ENCODE measurements at regions not wholly inside any gene's neighbourhood (a gene's known extent, or its start where the extent isn't known, plus 50 kb on each side); places are given as distances from the start of the nearest gene placed in this dataset.

DNA sequence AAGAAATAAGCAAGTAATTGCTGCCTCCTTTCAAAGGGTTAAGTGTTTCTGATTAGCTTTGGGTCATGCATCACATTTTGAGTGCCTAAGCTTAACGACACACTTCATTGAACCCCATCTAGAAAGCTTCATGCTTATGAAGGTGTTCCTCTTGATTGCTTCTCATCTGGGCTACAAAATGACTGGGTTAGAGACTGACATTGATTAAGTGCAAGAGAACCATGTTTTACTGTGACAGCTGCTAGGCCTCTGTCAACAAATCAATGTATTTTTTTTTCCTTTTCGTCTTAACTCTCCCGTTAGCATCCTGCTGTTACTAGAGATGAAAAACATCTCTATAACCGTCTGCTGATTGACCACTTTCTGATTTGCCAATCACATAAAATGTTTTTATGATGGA, 725.0 kb downstream of the TLE1 start:
- DNase-seq = no peak

DNA sequence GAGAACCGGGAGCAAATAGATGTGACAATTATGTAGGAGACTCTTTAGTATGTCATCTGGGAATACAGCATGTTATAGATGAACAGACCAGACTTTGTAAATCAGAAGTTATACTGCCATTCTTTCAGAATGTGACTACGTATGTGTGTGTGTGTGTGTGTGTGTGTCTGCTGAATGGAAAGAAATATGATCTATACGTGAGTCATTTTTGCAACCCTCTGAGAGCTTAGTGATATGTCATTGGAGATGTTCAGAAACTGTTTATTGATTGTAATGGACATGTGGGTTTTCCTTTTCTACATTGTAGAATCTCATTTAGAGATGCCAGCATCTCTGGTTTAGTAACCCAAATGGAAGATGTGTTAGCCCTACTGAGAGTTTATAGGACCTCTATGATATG, 731.5 kb downstream of the TLE1 start:
- no peak for DNase-seq

- no peak for DNase-seq
Observed at GRCh38 chr9:80954521-80954920, 734.8 kb downstream of the TLE1 start.

GRCh38 chr9:80952363-80952922, 736.9 kb downstream of the TLE1 start:
- no peak for DNase-seq

GRCh38 chr9:80951675-80952074, 737.7 kb downstream of the TLE1 start:
- DNase-seq = no peak

DNA sequence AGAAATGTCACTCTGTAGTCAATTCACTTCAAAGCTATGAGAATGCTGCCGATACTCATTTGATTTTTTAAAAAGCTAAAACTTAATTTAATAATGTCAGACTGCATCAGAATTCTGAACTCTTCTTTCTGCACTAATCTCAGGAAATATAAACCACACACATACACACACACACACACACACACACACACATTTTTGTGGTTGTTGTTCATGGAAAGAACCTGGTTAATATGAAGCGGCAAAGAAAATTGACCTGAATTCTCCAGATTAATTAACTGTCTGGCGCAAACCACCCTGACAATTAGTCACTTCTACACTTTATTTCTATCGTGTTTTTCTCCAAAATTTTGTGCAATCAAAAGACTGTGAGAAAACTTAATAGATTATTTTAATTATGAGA, 740.5 kb downstream of the TLE1 start:
- DNase-seq = no peak

- no peak for DNase-seq
Observed at GRCh38 chr9:80948066-80948465, 741.3 kb downstream of the TLE1 start.

- DNase-seq = no peak
Observed at GRCh38 chr9:80946496-80947170, 742.7 kb downstream of the TLE1 start.

DNA sequence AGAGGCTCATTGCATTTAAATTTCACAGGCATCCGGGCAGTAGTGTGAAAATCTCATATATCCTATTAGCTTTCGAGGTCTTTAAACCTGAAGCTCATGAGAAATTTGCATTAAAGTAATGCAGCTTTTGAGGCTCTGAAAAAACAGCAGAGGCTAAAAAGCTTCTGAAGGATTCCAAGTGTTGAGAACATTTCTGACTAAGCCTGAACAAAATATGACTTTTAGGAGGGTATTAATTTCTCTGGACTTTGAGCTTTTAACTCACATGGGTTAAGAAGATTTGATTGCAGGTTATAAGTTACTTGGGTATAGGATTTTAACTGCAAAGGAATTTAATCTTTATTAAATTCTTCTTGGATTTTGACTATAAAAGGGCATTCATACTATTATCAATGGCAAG, 743.9 kb downstream of the TLE1 start:
- no peak for DNase-seq

DNA sequence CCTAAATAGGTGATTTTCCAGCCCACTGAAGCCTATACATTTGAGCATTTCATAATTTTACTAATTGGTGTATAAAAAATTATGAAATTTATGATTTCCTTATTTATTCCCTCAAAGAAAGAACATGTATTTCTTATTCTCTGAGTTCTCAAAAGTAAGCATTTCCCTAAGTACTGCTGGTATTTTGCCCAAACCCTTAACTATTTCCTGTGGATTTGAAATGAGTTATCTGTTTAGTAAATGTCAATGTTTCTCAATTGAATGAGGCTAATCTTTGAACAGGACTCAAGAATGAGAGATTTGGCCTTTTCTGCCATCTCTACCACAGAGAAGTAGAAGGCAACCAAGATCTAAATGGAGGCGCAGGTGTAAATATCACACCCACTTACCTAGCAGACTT, 751.7 kb downstream of the TLE1 start:
- DNase-seq = no peak

DNA sequence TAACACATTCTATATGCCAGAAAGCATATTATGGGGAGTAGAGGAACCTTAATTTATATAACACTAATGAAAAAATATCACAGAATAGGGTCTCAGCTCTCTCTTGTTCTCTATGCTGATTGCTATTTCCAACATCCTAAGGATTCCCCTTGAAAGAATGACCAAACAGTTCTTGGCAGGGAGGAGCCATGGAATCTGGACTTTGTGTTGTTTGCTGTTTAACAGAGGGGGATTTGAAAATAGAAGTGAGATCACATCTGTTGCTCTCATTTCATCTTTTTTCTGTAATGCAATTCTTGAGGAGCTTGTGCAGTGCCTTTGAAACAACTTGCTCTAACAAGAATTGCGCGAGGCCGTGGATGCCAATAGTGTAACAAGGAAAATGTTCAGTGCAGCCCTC, 755.3 kb downstream of the TLE1 start:
- no peak for DNase-seq

DNA sequence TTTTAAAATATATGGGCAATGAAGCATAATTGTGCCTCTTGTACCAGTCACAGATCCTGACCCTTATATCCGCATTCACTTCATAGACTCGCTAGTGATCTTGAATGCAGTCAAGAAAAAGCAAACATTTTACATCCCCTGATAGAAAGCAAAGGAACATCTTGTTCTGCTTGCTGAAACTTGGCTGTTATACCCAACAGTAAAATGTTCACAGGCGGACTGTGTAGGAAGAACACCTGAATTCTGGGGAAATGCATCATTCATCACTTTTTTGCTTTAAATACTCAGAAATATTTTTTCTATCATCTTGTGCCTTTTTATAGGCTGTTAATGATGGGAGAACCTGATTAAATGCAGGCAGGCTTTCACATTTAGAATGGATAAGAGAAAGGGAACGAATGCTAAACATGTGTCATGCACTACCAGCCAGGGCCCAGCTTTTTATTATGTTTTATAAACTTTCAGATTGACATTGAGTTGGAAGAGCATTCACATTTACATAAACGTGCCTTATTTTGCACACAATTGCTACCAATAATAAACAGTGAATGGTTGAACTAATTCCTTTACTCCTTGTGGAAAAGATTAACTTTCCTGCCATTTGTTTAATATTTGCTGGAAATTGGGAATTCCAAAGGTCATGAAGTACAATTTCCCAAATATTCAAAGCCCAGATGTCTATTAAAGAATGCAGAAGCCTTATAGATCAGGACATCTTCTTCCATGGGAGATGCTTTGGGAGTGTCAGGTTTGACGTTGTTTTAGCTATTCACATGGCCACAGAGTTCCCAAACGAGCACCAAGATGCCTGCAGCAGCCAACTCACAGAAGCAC, 756.2 kb downstream of the TLE1 start:
- DNase-seq = no peak

GRCh38 chr9:80932181-80932580, 757.2 kb downstream of the TLE1 start:
- no peak for DNase-seq

- DNase-seq = no peak
Observed at GRCh38 chr9:80931163-80931562, 758.2 kb downstream of the TLE1 start.

DNA sequence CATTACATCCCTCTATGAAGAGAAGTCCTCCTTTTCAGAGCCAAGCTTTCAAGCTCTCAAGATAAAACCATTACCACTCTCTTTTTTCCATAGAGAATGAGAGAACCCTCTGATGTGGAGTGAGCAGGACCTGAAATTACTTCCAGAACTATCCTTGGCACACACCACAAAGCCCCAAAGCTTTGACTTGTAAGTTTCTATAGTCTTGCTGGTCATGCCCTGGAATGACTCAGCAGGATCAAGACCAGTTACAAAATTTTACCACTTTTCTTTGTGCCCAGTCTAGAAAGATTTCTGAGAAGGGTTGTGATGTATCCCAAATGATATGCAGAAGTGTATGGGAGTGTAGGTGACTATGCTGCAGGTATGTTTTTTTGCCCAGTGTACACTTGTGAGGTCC, 760.6 kb downstream of the TLE1 start:
- no peak for DNase-seq

GRCh38 chr9:80926611-80927010, 762.7 kb downstream of the TLE1 start:
- DNase-seq = no peak

DNA sequence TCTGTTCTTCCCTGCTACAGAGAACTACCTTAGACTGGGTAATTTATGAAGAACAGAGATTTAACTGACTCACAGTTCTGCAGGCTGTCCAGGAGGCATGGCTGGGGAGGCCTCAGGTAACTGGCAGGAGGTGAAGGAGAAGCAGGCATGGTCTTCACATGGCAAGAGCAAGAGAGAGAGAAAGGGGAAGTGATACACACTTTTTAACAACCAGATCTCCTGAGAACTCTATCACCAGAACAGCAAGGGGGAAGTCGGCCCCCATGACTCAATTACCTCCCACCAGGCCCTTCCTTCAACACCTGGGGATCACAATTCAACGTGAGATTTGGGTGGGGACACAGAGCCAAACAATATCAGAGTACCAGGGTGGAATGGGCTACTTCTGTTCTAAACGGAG, 766.8 kb downstream of the TLE1 start:
- no peak for DNase-seq

DNA sequence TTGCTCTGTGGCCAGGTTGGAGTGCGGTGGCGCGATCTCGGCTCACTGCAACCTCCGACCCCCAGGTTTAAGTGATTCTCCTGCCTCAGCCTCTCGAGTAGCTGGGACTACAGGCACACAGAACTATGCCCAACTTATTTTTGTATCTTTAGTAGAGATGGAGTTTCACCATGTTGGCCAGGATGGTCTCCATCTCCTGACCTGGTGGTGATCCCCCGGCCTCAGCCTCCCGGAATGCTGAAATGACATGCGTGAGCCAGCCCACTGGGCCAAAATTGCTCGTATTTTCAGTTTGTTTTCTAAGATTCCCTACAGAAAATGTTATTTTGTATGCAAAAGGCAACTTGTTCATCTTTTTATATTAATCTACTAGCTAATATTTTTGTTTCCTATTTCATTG, 782.6 kb downstream of the TLE1 start:
- DNase-seq = no peak

GRCh38 chr9:80899208-80899607, 790.1 kb downstream of the TLE1 start:
- no peak for DNase-seq

- DNase-seq = no peak
Observed at GRCh38 chr9:80893190-80893589, 796.2 kb downstream of the TLE1 start.

GRCh38 chr9:80892703-80893102, 796.6 kb downstream of the TLE1 start:
- DNase-seq = no peak

- DNase-seq = no peak
Observed at GRCh38 chr9:80890124-80890523, 799.2 kb downstream of the TLE1 start.

GRCh38 chr9:80885894-80886293, 803.5 kb downstream of the TLE1 start:
- no peak for DNase-seq

GRCh38 chr9:80883826-80884579, 805.3 kb downstream of the TLE1 start:
- DNase-seq = no peak

Data from activated CD8-positive, alpha-beta memory T cell treated with anti-CD3 and anti-CD28 coated beads, Interleukin-2, amount 50 U/mL, for 48 hours (primary cell).